Panc1 (cell line): ENCODE measurements at regions not wholly inside any gene's neighbourhood (a gene's known extent, or its start where the extent isn't known, plus 50 kb on each side); places are given as distances from the start of the nearest gene placed in this dataset.

Experiments
- ATAC-seq: fragments of 200-7000 bp; cut with Tn5 transposase; 2 replicates; pipeline ENCODE4 v1.9.1; 2020; ENCODE audit warnings: mild to moderate bottlenecking, moderate library complexity
- BruUV-seq: library from RNA; stranded (reverse); fragments of 400-500 nt; replicated peaks from 2 replicates; lab custom pipeline; 2021; lab: Mats Ljungman, UMichigan
- CTCF ChIA-PET: fragments of 300-600 bp; sonication (Branson Sonifier 250); formaldehyde crosslinking; loops from one replicate; lab custom pipeline; 2022; ENCODE audit warnings: antibody characterized with exemption; lab: Charles Lee
- POLR2A ChIA-PET: fragments of 300-600 bp; sonication (Branson Sonifier 250); formaldehyde crosslinking; loops from one replicate; lab custom pipeline; 2022; ENCODE audit warnings: antibody characterized with exemption; lab: Charles Lee
- DNase-seq: peaks from one replicate; pipeline ENCODE4 v3.0.0-alpha.2; 2010; ENCODE audit warnings: low read depth, low spot score
- H3K27ac ChIP-seq: 2 replicates; pipeline ENCODE4 v1.5.1; 2011; ENCODE audit warnings: mild to moderate bottlenecking, low read length, inconsistent platforms
- H3K27me3 ChIP-seq: fragments of 200-500 bp; sonication (Bioruptor generic); 2 replicates; pipeline ENCODE4 v1.6.0; 2014; ENCODE audit warnings: low read length, inconsistent platforms; ENCODE audit not compliant: control insufficient read depth, insufficient read depth
- H3K36me3 ChIP-seq: fragments of 200-500 bp; sonication (Bioruptor generic); 2 replicates; pipeline ENCODE4 v1.5.1; 2014; ENCODE audit warnings: inconsistent platforms, mild to moderate bottlenecking, low read length, moderate library complexity; ENCODE audit not compliant: control insufficient read depth, insufficient read depth
- H3K4me1 ChIP-seq: 2 replicates; pipeline ENCODE4 v1.5.1; 2011; ENCODE audit warnings: inconsistent platforms, mild to moderate bottlenecking, low read length, moderate library complexity; ENCODE audit not compliant: control insufficient read depth, insufficient read depth
- H3K4me3 ChIP-seq, 2 experiments: 2 replicates each; pipeline ENCODE4 v1.5.1; 2011 to 2012; ENCODE audit warnings: low read depth in 2 of 2, low read length in 2 of 2, mild to moderate bottlenecking in 2 of 2, inconsistent platforms in 1 of 2, moderate library complexity in 1 of 2
- H3K9me3 ChIP-seq: fragments of 200-500 bp; sonication (Bioruptor generic); 2 replicates; pipeline ENCODE4 v1.5.1; 2014; ENCODE audit warnings: low read depth, mild to moderate bottlenecking, inconsistent platforms, low read length, moderate library complexity; ENCODE audit not compliant: control insufficient read depth, insufficient read depth
- POLR2AphosphoS5 ChIP-seq: IDR thresholded peaks from 2 replicates; pipeline ENCODE4 v1.6.1; 2012; ENCODE audit warnings: mild to moderate bottlenecking, low read depth, low read length, moderate library complexity
- REST ChIP-seq, 2 experiments: IDR thresholded peaks; 2 replicates each; pipeline ENCODE4 v1.6.1; 2011 to 2012; ENCODE audit warnings: low read depth in 2 of 2, control low read depth in 1 of 2, low read length in 1 of 2, mild to moderate bottlenecking in 1 of 2, moderate library complexity in 1 of 2; ENCODE audit not compliant: insufficient read depth in 1 of 2
- SIN3A ChIP-seq: IDR thresholded peaks from 2 replicates; pipeline ENCODE4 v1.6.1; 2012; ENCODE audit warnings: low read depth, mild to moderate bottlenecking, low read length, moderate library complexity, borderline replicate concordance; ENCODE audit not compliant: insufficient read depth
- TCF7L2 ChIP-seq: IDR thresholded peaks from 2 replicates; pipeline ENCODE4 v1.6.1; 2011; ENCODE audit warnings: mild to moderate bottlenecking, low read depth, low read length, inconsistent platforms
- in situ Hi-C: cut with HindIII; loops from 2 replicates; pipeline ENCODE4 v1.10.0; 2016; ENCODE audit warnings: low sequenced_read_pairs, low pct_unique_long_range_greater_than_20kb
- intact Hi-C: fragments of 100-400 bp; cut with micrococcal nuclease; formaldehyde crosslinking; loops from one replicate; pipeline ENCODE4 v1.10.0; 2022; ENCODE audit not compliant: unreplicated experiment
- TF ChIP-seq, protein P1 (sequence below): fragments of 450-650 bp; IDR thresholded peaks from 2 replicates; pipeline ENCODE4 v1.5.1; 2017; ENCODE audit warnings: mild to moderate bottlenecking

- ATAC-seq: no peak
- ChIA-PET CTCF (no interaction called here), POLR2A (no interaction called here)
- DNase-seq: no peak
- BruUV-seq: no TSS peak
- TF ChIP-seq REST (IDR thresholded peaks at IDR 0.05; ENCODE audit: insufficient read depth in 1 of 2, low read depth in 2 of 2, low read length in 1 of 2) (no peak), TCF7L2 (no peak), SIN3A (no peak), POLR2AphosphoS5 (no peak)
- TF ChIP-seq, protein P1, sequence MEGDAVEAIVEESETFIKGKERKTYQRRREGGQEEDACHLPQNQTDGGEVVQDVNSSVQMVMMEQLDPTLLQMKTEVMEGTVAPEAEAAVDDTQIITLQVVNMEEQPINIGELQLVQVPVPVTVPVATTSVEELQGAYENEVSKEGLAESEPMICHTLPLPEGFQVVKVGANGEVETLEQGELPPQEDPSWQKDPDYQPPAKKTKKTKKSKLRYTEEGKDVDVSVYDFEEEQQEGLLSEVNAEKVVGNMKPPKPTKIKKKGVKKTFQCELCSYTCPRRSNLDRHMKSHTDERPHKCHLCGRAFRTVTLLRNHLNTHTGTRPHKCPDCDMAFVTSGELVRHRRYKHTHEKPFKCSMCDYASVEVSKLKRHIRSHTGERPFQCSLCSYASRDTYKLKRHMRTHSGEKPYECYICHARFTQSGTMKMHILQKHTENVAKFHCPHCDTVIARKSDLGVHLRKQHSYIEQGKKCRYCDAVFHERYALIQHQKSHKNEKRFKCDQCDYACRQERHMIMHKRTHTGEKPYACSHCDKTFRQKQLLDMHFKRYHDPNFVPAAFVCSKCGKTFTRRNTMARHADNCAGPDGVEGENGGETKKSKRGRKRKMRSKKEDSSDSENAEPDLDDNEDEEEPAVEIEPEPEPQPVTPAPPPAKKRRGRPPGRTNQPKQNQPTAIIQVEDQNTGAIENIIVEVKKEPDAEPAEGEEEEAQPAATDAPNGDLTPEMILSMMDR: no peak
- no peaks in the 10 kb centered on the region for H3K27me3 ChIP-seq
- H3K4me3 ChIP-seq: no peak overlapping the region
- H3K36me3 ChIP-seq: no peaks in the 10 kb centered on the region
- H3K4me1 ChIP-seq: no peaks in the 10 kb centered on the region
- no peaks in the 10 kb centered on the region for H3K9me3 ChIP-seq
- H3K27ac ChIP-seq: no peak overlapping the region
- intact Hi-C loops (no loop called here), in situ Hi-C loops (no loop called here)
Measured at GRCh38 chr5:25488119-25488518, 843.3 kb upstream of the CDH10 start.

- H3K36me3 ChIP-seq: no peaks in the 10 kb centered on the region
- no peaks in the 10 kb centered on the region for H3K27me3 ChIP-seq
- in situ Hi-C loops (no loop called here), intact Hi-C loops (no loop called here)
- POLR2A ChIA-PET: no interaction called here
- TF ChIP-seq POLR2AphosphoS5 (no peak), SIN3A (no peak), REST (IDR thresholded peaks at IDR 0.05; ENCODE audit: insufficient read depth in 1 of 2, low read depth in 2 of 2, low read length in 1 of 2) (no peak), TCF7L2 (no peak)
- TF ChIP-seq, protein P1: no peak
- CTCF ChIA-PET: no interaction called here
- no peak overlapping the region for H3K4me3 ChIP-seq
- H3K9me3 ChIP-seq: no peaks in the 10 kb centered on the region
- DNase-seq: no peak
- ATAC-seq: no peak
- no peak overlapping the region; the same call in 1 of the 2 replicates for H3K27ac ChIP-seq
- no peaks in the 10 kb centered on the region for H3K4me1 ChIP-seq
- BruUV-seq: no TSS peak
Measured at GRCh38 chr5:25484391-25484790, 839.6 kb upstream of the CDH10 start.
